ENCODE measurements at regions not wholly inside any gene's neighbourhood (a gene's known extent, or its start where the extent isn't known, plus 50 kb on each side); places are given as distances from the start of the nearest gene placed in this dataset.

- TF ChIP-seq CTCF (IDR thresholded peaks at IDR 0.05; ENCODE audit: low read depth, low read length, poor library complexity, severe bottlenecking): no peak
- no peak for TF ChIP-seq EZH2phosphoT487 (IDR thresholded peaks at IDR 0.05; ENCODE audit: borderline replicate concordance, low read length)
These were observed 81.2 kb upstream of the ABCC4 start for GRCh38 chr13:95382411-95382810.

Data from DOHH2 (cell line).